Small intestine (tissue), 7 donors: ENCODE measurements at regions not wholly inside any gene's neighbourhood (a gene's known extent, or its start where the extent isn't known, plus 50 kb on each side); places are given as distances from the start of the nearest gene placed in this dataset.

Experiments
- DNase-seq, 2 donors: peaks; one replicate each; pipeline versions ENCODE4 v3.0.0 to v3.0.0-alpha.2; 2013
- FAIRE-seq: peaks from 2 replicates; lab custom pipeline; 2012; peaks lifted over from hg19 to GRCh38; lab: Jason Lieb, UNC
- H3K27ac ChIP-seq, 3 donors: one replicate each; pipeline ENCODE4 v1.5.1; 2013; ENCODE audit warnings: low read length in 2 of 3, mild to moderate bottlenecking in 2 of 3, control low read depth in 1 of 3, inconsistent platforms in 1 of 3, low read depth in 1 of 3, moderate library complexity in 1 of 3
- H3K27me3 ChIP-seq, 3 donors: one replicate each; pipeline ENCODE4 v1.6.1; 2013; ENCODE audit warnings: low read length in 3 of 3, inconsistent platforms in 1 of 3; ENCODE audit not compliant: control insufficient read depth in 3 of 3, insufficient read depth in 3 of 3
- H3K36me3 ChIP-seq, 3 donors: one replicate each; pipeline ENCODE4 v1.6.1; 2013; ENCODE audit warnings: low read length in 3 of 3, inconsistent platforms in 1 of 3, low read depth in 1 of 3, mild to moderate bottlenecking in 1 of 3, moderate library complexity in 1 of 3; ENCODE audit not compliant: control insufficient read depth in 3 of 3, insufficient read depth in 2 of 3
- H3K4me1 ChIP-seq, 3 donors: one replicate each; pipeline ENCODE4 v1.6.1; 2013; ENCODE audit warnings: low read length in 2 of 3, inconsistent platforms in 1 of 3, low read depth in 1 of 3, mild to moderate bottlenecking in 1 of 3, moderate library complexity in 1 of 3; ENCODE audit not compliant: control insufficient read depth in 3 of 3, insufficient read depth in 2 of 3
- H3K4me3 ChIP-seq, 3 donors: one replicate each; pipeline ENCODE4 v1.5.1; 2013; ENCODE audit warnings: low read length in 3 of 3, control low read depth in 1 of 3, inconsistent platforms in 1 of 3, low read depth in 1 of 3, mild to moderate bottlenecking in 1 of 3, moderate library complexity in 1 of 3
- H3K9me3 ChIP-seq, 2 donors: one replicate each; pipeline ENCODE4 v1.6.1; 2013; ENCODE audit warnings: low read depth in 1 of 2, low read length in 1 of 2; ENCODE audit not compliant: control insufficient read depth in 2 of 2, insufficient read depth in 1 of 2
- WGBS, 3 donors: extraction: QIAGEN DNeasy Blood & Tissue Kit; methylation state at CpG; one replicate each; pipeline ENCODE4 v1.1.7; 2013; 5-methylcytosine and 5-hydroxymethylcytosine counted together
- donor health status: healthy with polysubstance abuse.
- donor health status: control.
- donor health status: control.
- donor health status: Bipolar disorder and iron deficiency.
- donor health status: healthy.

DNA sequence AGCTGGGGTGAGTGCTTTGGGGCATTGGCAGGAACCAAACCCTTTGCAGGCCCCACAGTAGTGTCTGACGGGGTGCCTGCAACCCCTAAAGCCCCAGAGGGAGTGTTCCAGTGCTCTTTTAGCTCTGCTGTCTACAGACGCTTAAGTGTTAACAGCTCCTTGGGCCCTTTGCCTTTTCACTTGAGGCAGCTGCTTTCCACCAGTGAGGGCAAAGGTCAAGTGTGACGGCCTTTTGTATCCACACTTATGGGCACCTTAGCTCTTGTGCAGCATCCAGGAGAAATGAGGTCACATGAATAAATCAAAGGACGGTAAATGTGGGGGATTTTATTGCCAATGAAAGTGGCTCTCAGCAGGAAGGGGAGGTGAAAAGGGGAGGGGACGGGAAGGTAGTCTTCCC lies 241.4 kb upstream of the PCSK5 start:
- H3K27ac ChIP-seq: no peak overlapping the region
- no peaks in the 10 kb centered on the region for H3K36me3 ChIP-seq
- no peaks in the 10 kb centered on the region for H3K27me3 ChIP-seq
- WGBS, 3 donors: 54 to 73% (median 72%) methylated on average over 5 of the region's 5 CpGs
- no peak overlapping the region for H3K4me3 ChIP-seq
- peaks cover 0 to 3% of the 10 kb centered on the region in 2 donors for H3K9me3 ChIP-seq
- FAIRE-seq: no peak
- H3K4me1 ChIP-seq: peaks cover 0 to 9% (median 0%) of the 10 kb centered on the region in 3 donors
- DNase-seq: peak in 1 of 2 donors; percentile 30

- Histone ChIP-seq H3K4me1 (no peaks in the 10 kb centered on the region), H3K36me3 (no peaks in the 10 kb centered on the region), H3K4me3 (no peak overlapping the region), H3K9me3 (peaks cover 3% of the 10 kb centered on the region in 2 donors), H3K27ac (no peak overlapping the region), H3K27me3 (no peaks in the 10 kb centered on the region)
- DNase-seq (no peak), FAIRE-seq (no peak)
- WGBS, 3 donors: 78 to 89% (median 78%) methylated on average over 2 of the region's 2 CpGs
Observed at GRCh38 chr9:75651709-75652108, 238.8 kb upstream of the PCSK5 start.

DNA sequence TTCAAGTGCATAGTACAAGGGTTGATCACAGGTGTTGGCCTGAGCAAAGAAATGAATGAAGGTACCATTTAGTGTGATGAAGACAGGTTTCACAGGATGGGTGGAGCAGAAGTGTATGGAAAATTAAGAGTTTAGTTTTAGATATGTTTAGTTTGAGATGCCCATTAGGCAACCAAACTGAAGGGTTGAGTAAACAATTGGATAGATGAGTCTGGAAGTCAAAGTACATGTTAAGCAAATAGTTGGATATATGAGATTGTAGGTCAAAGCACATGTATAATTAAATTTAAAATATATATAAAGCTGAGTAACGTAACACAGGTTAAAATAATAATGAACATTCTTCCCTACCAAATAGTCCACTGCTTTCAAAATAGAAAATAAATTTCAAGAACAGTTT lies 237.1 kb upstream of the PCSK5 start:
- Histone ChIP-seq H3K27ac (no peak overlapping the region), H3K4me1 (no peaks in the 10 kb centered on the region), H3K36me3 (no peaks in the 10 kb centered on the region), H3K4me3 (no peak overlapping the region), H3K27me3 (no peaks in the 10 kb centered on the region), H3K9me3 (peaks cover 3 to 4% of the 10 kb centered on the region in 2 donors)
- WGBS, 3 donors: 55 to 80% (median 61%) methylated on average over 1 of the region's 1 CpG
- FAIRE-seq (no peak), DNase-seq (peak in 1 of 2 donors; percentile 11)

DNA sequence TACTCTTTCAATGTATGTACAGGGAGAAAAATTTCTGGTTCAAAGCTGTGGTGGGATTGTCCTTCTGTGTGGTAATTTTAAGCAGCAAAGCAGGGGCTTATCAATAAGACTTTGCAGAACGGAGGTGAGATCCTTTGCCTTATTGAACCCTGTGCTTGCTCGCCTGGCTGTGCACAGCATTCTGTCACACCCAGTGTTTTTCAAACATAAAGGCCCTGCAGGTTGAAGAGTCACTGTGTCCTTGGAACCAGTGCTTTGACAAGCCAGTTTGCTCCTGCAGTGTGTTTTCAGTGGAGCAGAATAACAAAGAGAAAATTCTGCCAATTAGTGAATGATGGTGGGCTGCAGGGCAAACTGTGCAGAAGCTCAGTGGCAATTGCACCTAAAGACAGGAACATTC lies 236.7 kb upstream of the PCSK5 start:
- Histone ChIP-seq H3K36me3 (no peaks in the 10 kb centered on the region), H3K9me3 (peaks cover 3 to 4% of the 10 kb centered on the region in 2 donors), H3K27ac (no peak overlapping the region), H3K27me3 (no peaks in the 10 kb centered on the region), H3K4me1 (no peaks in the 10 kb centered on the region), H3K4me3 (no peak overlapping the region)
- FAIRE-seq (no peak), DNase-seq (no peak)
- 75 to 91% (median 90%) methylated on average over 2 of the region's 2 CpGs for WGBS, 3 donors

GRCh38 chr9:75657015-75657414 lies 233.5 kb upstream of the PCSK5 start:
- no peak for FAIRE-seq
- 68 to 81% (median 71%) methylated on average over 5 of the region's 5 CpGs for WGBS, 3 donors

DNA sequence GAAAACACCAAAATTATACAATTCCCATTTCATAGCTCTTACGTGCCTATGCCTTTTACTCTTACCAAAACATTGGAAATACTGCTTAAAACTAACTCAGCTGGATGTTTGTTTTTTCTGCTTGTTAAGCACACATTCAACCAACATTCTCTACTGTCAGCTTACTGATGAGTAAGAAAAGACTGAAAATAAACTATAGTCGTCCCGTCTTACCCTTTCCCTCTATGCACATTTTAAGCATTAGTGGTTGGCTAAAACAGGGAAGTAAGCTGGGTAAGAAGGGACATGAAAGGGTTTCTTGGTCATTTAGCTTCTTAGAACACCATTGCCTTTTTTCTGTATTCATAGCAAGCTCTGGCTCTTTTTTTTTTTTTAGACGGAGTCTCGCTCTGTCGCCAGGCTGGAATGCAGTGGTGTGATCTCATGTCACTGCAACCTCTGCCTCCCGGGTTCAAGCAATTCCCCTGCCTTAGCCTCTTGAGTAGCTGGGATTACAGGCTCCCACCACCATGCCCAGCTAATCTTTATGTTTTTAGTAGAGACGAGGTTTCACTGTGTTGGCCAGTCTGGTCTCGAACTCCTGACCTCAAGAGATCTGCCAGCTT lies 232.1 kb upstream of the PCSK5 start:
- Histone ChIP-seq H3K27me3 (no peaks in the 10 kb centered on the region), H3K36me3 (no peaks in the 10 kb centered on the region), H3K4me3 (no peak overlapping the region), H3K4me1 (no peaks in the 10 kb centered on the region), H3K9me3 (peaks cover 0 to 4% of the 10 kb centered on the region in 2 donors), H3K27ac (no peak overlapping the region)
- 76 to 86% (median 86%) methylated on average over 8 to 9 of the region's 9 CpGs for WGBS, 3 donors
- FAIRE-seq (no peak), DNase-seq (no peak)

More at GRCh38 chr9:75657015-75657414, 233.5 kb upstream of the PCSK5 start:
- DNase-seq: no peak
- Histone ChIP-seq H3K27me3 (no peaks in the 10 kb centered on the region), H3K36me3 (no peaks in the 10 kb centered on the region), H3K27ac (no peak overlapping the region), H3K4me3 (no peak overlapping the region), H3K9me3 (peaks cover 0 to 4% of the 10 kb centered on the region in 2 donors), H3K4me1 (no peaks in the 10 kb centered on the region)

GRCh38 chr9:75664597-75664996 lies 225.9 kb upstream of the PCSK5 start:
- Histone ChIP-seq H3K4me3 (no peak overlapping the region), H3K27ac (no peak overlapping the region), H3K9me3 (no peaks in the 10 kb centered on the region), H3K36me3 (no peaks in the 10 kb centered on the region), H3K27me3 (no peaks in the 10 kb centered on the region), H3K4me1 (peaks cover 0 to 11% (median 8%) of the 10 kb centered on the region in 3 donors)
- 29 to 55% (median 41%) methylated on average over 4 of the region's 4 CpGs for WGBS, 3 donors
- FAIRE-seq (no peak), DNase-seq (peak; percentile 58 to 67)

GRCh38 chr9:75666856-75667554 lies 223.5 kb upstream of the PCSK5 start:
- DNase-seq (peak; percentile 32 to 77), FAIRE-seq (no peak)
- 20 to 60% (median 48%) methylated on average over 10 of the region's 10 CpGs for WGBS, 3 donors
- Histone ChIP-seq H3K9me3 (no peaks in the 10 kb centered on the region), H3K36me3 (no peaks in the 10 kb centered on the region), H3K4me1 (peaks cover 0 to 11% (median 10%) of the 10 kb centered on the region in 3 donors), H3K27ac (no peak overlapping the region), H3K4me3 (no peak overlapping the region), H3K27me3 (no peaks in the 10 kb centered on the region)
